ENCODE measurements at regions not wholly inside any gene's neighbourhood (a gene's known extent, or its start where the extent isn't known, plus 50 kb on each side); places are given as distances from the start of the nearest gene placed in this dataset.
A peak's percentile ranks its signal among the peaks of the same experiment; 100 is the strongest.

DNA sequence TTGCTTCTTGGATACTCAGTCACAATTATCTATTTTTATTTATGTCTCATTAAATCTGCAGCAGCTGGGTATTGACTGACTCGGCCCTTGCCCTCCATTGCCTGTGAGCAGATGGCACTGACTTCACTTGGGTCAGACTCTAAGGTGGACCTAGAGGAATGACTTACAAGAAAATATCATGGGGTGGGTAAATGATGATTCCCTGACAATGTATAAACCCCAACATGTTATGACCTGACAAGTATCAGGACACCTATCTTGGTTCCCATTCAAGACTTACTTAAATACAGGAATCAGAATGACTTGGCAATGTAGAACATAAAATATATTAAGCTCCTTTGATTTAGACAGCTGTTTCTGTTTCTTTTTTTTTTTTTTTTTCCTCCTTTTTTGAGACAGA is 953.5 kb downstream of the CDH11 start:
- Histone ChIP-seq H3K4me1 (ENCODE audit: insufficient read depth, low read length) (no peaks in the 10 kb centered on the region), H3K4me3 (ENCODE audit: low read length) (no peak overlapping the region), H3K9me3 (ENCODE audit: low read length) (no peaks in the 10 kb centered on the region), H3K36me3 (ENCODE audit: insufficient read depth, low read length) (no peaks in the 10 kb centered on the region), H3K27me3 (ENCODE audit: insufficient read depth, low read length, poor library complexity, severe bottlenecking) (no peaks in the 10 kb centered on the region), H3K27ac (ENCODE audit: low read depth, low read length) (no peak overlapping the region)
- peak overlapping the region in 1 of 8 donors; percentile 36 for H3K27ac Mint-ChIP-seq
- H3K4me1 Mint-ChIP-seq = no peaks in the 10 kb centered on the region
- no peaks in the 10 kb centered on the region for H3K36me3 Mint-ChIP-seq
- CTCF ChIA-PET = no interaction called here
- no peaks in the 10 kb centered on the region for H3K27me3 Mint-ChIP-seq
- peaks cover 7 to 34% (median 20%) of the 10 kb centered on the region in 5 donors for H3K9me3 Mint-ChIP-seq
- H3K4me3 Mint-ChIP-seq = no peak overlapping the region
- no peak for DNase-seq
- POLR2A ChIA-PET = no interaction called here

GRCh38 chr16:64167936-64168335 is 953.9 kb downstream of the CDH11 start:
- Mint-ChIP-seq H3K4me3 (no peak overlapping the region), H3K27ac (no peak overlapping the region), H3K9me3 (peaks cover 7 to 34% (median 20%) of the 10 kb centered on the region in 5 donors), H3K36me3 (no peaks in the 10 kb centered on the region), H3K4me1 (no peaks in the 10 kb centered on the region), H3K27me3 (no peaks in the 10 kb centered on the region)
- Histone ChIP-seq H3K36me3 (ENCODE audit: insufficient read depth, low read length) (no peaks in the 10 kb centered on the region), H3K4me1 (ENCODE audit: insufficient read depth, low read length) (no peaks in the 10 kb centered on the region), H3K9me3 (ENCODE audit: low read length) (no peaks in the 10 kb centered on the region), H3K27me3 (ENCODE audit: insufficient read depth, low read length, poor library complexity, severe bottlenecking) (no peaks in the 10 kb centered on the region), H3K4me3 (ENCODE audit: low read length) (no peak overlapping the region), H3K27ac (ENCODE audit: low read depth, low read length) (no peak overlapping the region)
- DNase-seq = no peak
- POLR2A ChIA-PET = no interaction called here
- CTCF ChIA-PET = no interaction called here

DNA sequence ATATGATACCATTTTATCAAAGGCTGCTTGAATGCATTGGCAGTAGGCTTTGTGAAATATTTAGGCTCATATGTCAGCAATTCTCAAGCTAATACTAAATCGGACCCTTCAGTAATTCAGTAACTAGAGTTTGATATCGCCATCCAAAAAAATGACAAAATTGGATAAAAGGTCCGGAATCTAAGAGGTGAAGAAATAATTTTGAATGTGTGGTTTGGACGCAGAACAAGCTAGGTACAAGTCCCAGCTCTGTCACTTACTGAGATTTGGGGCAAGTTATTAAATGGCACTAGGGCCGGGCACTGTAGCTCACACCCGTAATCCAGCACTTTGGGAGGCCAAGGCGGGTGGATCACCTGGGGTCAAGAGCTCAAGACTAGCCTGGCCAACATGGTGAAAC is 956.5 kb downstream of the CDH11 start:
- CTCF ChIA-PET = no interaction called here

DNA sequence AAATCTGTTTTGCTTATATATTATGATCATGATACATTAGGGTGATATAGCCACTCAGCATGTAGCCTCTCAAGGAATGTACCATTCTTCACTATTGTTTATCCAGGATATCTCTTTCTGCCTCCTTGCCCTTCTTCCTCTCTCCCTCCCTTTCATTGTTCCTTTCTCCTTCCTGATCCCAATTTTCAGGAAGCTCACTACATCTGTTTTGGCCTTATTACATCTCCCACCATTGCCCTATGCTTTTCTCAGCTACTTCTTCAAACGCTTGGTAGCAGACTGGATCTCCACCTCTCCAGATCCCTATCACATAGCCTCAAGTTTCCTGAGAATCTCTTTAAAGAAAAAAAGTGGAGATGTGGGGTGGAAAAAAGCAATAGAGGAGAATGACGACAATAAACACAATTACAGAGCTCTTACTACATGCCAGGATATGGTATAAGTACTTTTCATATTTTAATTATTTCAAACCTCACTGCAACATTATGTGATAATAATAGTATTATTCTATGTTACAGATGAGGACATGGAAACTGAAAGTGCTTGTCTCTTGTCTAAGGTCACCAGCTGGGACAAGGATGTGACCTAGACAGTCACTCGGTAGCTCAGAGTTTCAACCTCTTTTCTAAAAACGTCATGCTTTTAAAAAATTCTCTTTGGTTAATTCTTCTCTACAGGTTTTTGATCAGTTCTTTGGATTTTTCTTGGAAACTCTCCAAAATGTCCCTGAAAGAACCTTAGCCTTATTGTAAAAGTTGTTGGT is 959.1 kb downstream of the CDH11 start:
- Mint-ChIP-seq H3K27ac (peak overlapping the region in 1 of 8 donors; percentile 32), H3K27me3 (no peaks in the 10 kb centered on the region)

More for the DNA sequence above, 956.5 kb downstream of the CDH11 start:
- Mint-ChIP-seq H3K27ac (no peak overlapping the region), H3K4me1 (no peaks in the 10 kb centered on the region), H3K36me3 (no peaks in the 10 kb centered on the region), H3K9me3 (peaks cover 8 to 26% (median 16%) of the 10 kb centered on the region in 5 donors), H3K4me3 (no peak overlapping the region), H3K27me3 (no peaks in the 10 kb centered on the region)
- DNase-seq = no peak
- H3K4me3 ChIP-seq (ENCODE audit: low read length) = no peak overlapping the region
- H3K36me3 ChIP-seq (ENCODE audit: insufficient read depth, low read length) = no peaks in the 10 kb centered on the region
- H3K27me3 ChIP-seq (ENCODE audit: insufficient read depth, low read length, poor library complexity, severe bottlenecking) = no peaks in the 10 kb centered on the region
- POLR2A ChIA-PET = no interaction called here
- H3K27ac ChIP-seq (ENCODE audit: low read depth, low read length) = no peak overlapping the region
- no peaks in the 10 kb centered on the region for H3K9me3 ChIP-seq (ENCODE audit: low read length)
- H3K4me1 ChIP-seq (ENCODE audit: insufficient read depth, low read length) = no peaks in the 10 kb centered on the region

GRCh38 chr16:64159976-64160375 is 961.9 kb downstream of the CDH11 start:
- no peak for DNase-seq
- Mint-ChIP-seq H3K36me3 (no peaks in the 10 kb centered on the region), H3K27ac (no peak overlapping the region), H3K27me3 (no peaks in the 10 kb centered on the region), H3K9me3 (peaks cover 10 to 43% (median 24%) of the 10 kb centered on the region in 5 donors), H3K4me1 (no peaks in the 10 kb centered on the region), H3K4me3 (no peak overlapping the region)
- POLR2A ChIA-PET = no interaction called here
- no peak overlapping the region for H3K4me3 ChIP-seq (ENCODE audit: low read length)
- CTCF ChIA-PET = no interaction called here
- H3K4me1 ChIP-seq (ENCODE audit: insufficient read depth, low read length) = no peaks in the 10 kb centered on the region
- no peaks in the 10 kb centered on the region for H3K36me3 ChIP-seq (ENCODE audit: insufficient read depth, low read length)
- no peaks in the 10 kb centered on the region for H3K27me3 ChIP-seq (ENCODE audit: insufficient read depth, low read length, poor library complexity, severe bottlenecking)
- no peak overlapping the region for H3K27ac ChIP-seq (ENCODE audit: low read depth, low read length)
- no peaks in the 10 kb centered on the region for H3K9me3 ChIP-seq (ENCODE audit: low read length)

More for the DNA sequence above, 959.1 kb downstream of the CDH11 start:
- H3K4me3 ChIP-seq (ENCODE audit: low read length) = no peak overlapping the region
- Mint-ChIP-seq H3K4me1 (no peaks in the 10 kb centered on the region), H3K36me3 (no peaks in the 10 kb centered on the region), H3K9me3 (peaks cover 10 to 37% (median 14%) of the 10 kb centered on the region in 5 donors), H3K4me3 (no peak overlapping the region)
- no peaks in the 10 kb centered on the region for H3K9me3 ChIP-seq (ENCODE audit: low read length)
- H3K27ac ChIP-seq (ENCODE audit: low read depth, low read length) = no peak overlapping the region
- H3K4me1 ChIP-seq (ENCODE audit: insufficient read depth, low read length) = no peaks in the 10 kb centered on the region
- ChIA-PET CTCF (no interaction called here), POLR2A (no interaction called here)
- DNase-seq = no peak
- no peaks in the 10 kb centered on the region for H3K36me3 ChIP-seq (ENCODE audit: insufficient read depth, low read length)
- H3K27me3 ChIP-seq (ENCODE audit: insufficient read depth, low read length, poor library complexity, severe bottlenecking) = no peaks in the 10 kb centered on the region

DNA sequence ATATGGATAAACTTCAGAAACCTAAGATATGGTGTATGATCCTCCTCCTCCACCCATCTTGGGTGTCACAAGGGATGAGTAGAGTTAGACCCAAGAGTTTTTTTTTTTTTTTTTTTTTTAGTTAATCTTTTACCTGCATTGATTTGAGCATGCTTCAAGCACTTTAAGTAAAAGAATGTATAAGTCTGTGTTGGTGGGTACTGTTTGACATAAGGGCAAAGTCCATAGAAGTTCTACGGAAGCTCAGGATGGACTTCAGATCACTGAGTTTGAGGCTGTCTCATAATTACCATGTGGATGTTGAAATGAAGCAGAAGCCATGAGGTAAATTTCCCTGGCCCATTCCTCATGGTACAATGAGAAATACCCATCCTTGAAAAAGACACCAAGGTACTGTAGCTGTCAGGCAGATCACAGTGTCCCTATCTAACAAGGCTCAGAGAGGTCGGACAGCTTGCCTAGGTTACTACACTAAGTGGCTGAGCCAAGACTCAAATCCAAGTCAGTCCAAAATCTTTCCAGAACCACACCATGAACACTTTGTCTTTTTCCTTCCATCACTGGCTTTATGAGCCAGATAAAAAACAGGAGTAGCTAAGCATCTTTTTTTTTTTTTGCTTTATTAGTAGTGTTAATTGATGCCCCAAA is 962.8 kb downstream of the CDH11 start:
- POLR2A ChIA-PET = no interaction called here

DNA sequence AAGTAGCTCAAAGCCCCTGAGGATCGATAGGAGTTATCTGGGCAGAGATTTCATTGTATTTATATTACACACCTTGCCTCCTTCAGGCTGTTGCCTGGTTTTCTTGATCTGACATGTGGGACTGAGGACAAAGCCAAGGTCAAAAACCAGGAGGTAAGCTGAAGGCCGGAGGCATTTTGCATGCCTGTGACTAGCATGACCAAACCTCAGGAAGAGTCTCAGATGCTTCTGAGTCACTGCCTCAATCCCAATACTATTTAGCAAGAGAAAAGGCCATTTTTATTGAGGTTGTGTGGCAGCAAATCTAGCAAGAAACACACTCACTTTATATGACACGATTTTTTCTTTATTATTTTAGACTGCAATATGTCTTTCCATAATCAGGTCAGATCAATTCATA is 968.1 kb downstream of the CDH11 start:
- H3K9me3 ChIP-seq (ENCODE audit: low read length) = peaks cover 4% of the 10 kb centered on the region
- H3K4me3 Mint-ChIP-seq = no peak overlapping the region
- H3K4me1 ChIP-seq (ENCODE audit: insufficient read depth, low read length) = no peaks in the 10 kb centered on the region
- no peak overlapping the region for H3K27ac Mint-ChIP-seq
- ChIA-PET POLR2A (no interaction called here), CTCF (no interaction called here)
- H3K36me3 Mint-ChIP-seq = no peaks in the 10 kb centered on the region
- no peaks in the 10 kb centered on the region for H3K4me1 Mint-ChIP-seq
- no peaks in the 10 kb centered on the region for H3K27me3 ChIP-seq (ENCODE audit: insufficient read depth, low read length, poor library complexity, severe bottlenecking)
- no peak overlapping the region for H3K27ac ChIP-seq (ENCODE audit: low read depth, low read length)
- DNase-seq = no peak
- peaks cover 6 to 30% (median 16%) of the 10 kb centered on the region in 5 donors for H3K9me3 Mint-ChIP-seq
- H3K36me3 ChIP-seq (ENCODE audit: insufficient read depth, low read length) = no peaks in the 10 kb centered on the region
- H3K4me3 ChIP-seq (ENCODE audit: low read length) = no peak overlapping the region
- no peaks in the 10 kb centered on the region for H3K27me3 Mint-ChIP-seq

More for the DNA sequence above, 962.8 kb downstream of the CDH11 start:
- Histone ChIP-seq H3K9me3 (ENCODE audit: low read length) (no peaks in the 10 kb centered on the region), H3K4me3 (ENCODE audit: low read length) (no peak overlapping the region), H3K36me3 (ENCODE audit: insufficient read depth, low read length) (no peaks in the 10 kb centered on the region), H3K27ac (ENCODE audit: low read depth, low read length) (no peak overlapping the region), H3K4me1 (ENCODE audit: insufficient read depth, low read length) (no peaks in the 10 kb centered on the region), H3K27me3 (ENCODE audit: insufficient read depth, low read length, poor library complexity, severe bottlenecking) (no peaks in the 10 kb centered on the region)
- Mint-ChIP-seq H3K36me3 (no peaks in the 10 kb centered on the region), H3K27me3 (no peaks in the 10 kb centered on the region), H3K27ac (no peak overlapping the region), H3K4me1 (no peaks in the 10 kb centered on the region), H3K4me3 (no peak overlapping the region), H3K9me3 (peaks cover 5 to 36% (median 15%) of the 10 kb centered on the region in 5 donors)
- CTCF ChIA-PET = no interaction called here
- DNase-seq = no peak

DNA sequence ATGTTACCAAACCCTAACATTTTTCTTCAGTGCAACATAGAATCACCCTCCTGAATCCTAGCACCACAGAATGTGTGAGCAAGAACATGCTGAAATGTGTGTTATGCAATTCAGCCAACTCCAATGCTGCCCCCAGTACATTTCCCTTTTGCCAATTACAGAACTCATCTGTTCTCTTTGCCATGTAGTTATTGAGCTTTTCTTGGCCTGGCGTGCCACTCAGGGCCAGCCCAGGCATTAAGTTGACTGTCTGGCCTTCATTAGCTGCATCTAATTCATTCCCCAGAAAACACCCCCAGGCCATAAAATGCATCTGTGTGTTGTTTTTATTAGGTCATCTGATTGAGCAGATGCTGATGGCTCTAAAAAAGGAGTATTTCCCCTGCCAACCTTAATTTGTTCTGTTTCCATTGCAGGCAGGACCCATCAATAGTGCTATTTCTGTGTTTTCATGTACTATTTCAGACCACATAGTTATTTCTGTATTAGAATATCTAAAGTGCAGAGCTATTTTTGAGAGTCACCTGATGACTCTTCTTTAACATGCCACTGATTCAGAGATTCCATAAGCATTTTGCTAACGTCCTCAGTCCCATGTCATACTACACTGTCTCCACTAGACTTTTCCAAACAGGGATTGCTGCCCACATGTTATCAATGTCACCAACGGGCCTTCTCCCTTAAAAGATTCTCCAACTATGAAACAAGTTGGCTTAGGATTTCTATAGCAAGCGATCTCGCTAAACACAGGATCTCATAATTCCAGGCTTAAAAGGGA is 969.7 kb downstream of the CDH11 start:
- H3K27me3 ChIP-seq (ENCODE audit: insufficient read depth, low read length, poor library complexity, severe bottlenecking) = no peaks in the 10 kb centered on the region
- no peaks in the 10 kb centered on the region for H3K27me3 Mint-ChIP-seq
- H3K9me3 ChIP-seq (ENCODE audit: low read length) = peaks cover 4% of the 10 kb centered on the region
- no peaks in the 10 kb centered on the region for H3K4me1 ChIP-seq (ENCODE audit: insufficient read depth, low read length)
- DNase-seq = no peak
- POLR2A ChIA-PET = no interaction called here
- no peaks in the 10 kb centered on the region for H3K36me3 ChIP-seq (ENCODE audit: insufficient read depth, low read length)
- no peaks in the 10 kb centered on the region for H3K4me1 Mint-ChIP-seq
- H3K27ac ChIP-seq (ENCODE audit: low read depth, low read length) = no peak overlapping the region
- no peak overlapping the region for H3K4me3 Mint-ChIP-seq
- CTCF ChIA-PET = no interaction called here
- no peak overlapping the region for H3K27ac Mint-ChIP-seq
- no peaks in the 10 kb centered on the region for H3K36me3 Mint-ChIP-seq
- no peak overlapping the region for H3K4me3 ChIP-seq (ENCODE audit: low read length)
- H3K9me3 Mint-ChIP-seq = peaks cover 6 to 27% (median 13%) of the 10 kb centered on the region in 5 donors

All from CD8-positive, alpha-beta memory T cell (primary cell).